NCI-H774 (cell line): ENCODE measurements at regions not wholly inside any gene's neighbourhood (a gene's known extent, or its start where the extent isn't known, plus 50 kb on each side); places are given as distances from the start of the nearest gene placed in this dataset.

Experiments used
- DNase-seq: peaks from one replicate; lab custom pipeline; 2025; lab: John Stamatoyannopoulos, UW

- DNase-seq = no peak
Observed at GRCh38 chr4:66693694-66694093, 851.6 kb downstream of the CENPC start.

- DNase-seq = no peak
Observed at GRCh38 chr4:66691101-66691500, 854.2 kb downstream of the CENPC start.

- DNase-seq = no peak
Observed at GRCh38 chr4:66688674-66689073, 856.6 kb downstream of the CENPC start.

- DNase-seq = no peak
Observed at GRCh38 chr4:66687459-66687858, 857.8 kb downstream of the CENPC start.

DNA sequence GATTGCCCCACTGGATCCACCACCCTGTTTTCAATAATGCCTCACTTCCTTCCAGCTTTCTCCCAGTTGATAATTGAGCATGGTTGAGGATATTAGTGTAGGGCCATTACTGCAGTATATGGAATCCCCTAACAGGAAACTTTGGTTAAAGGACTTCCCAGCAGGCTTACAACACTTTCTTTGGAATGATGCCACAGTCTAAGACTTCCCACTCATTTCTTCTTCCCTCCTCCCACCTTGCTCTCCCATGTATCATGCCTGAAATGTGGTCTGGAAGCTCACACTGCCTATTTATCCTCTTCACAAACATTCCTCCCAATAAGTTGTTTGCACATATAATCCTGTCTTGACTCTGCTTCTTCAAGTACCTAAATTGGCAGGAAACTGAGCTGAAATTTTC, 863.3 kb downstream of the CENPC start:
- no peak for DNase-seq

GRCh38 chr4:66667249-66667648, 878.1 kb downstream of the CENPC start:
- DNase-seq = no peak

GRCh38 chr4:66662620-66663019, 882.7 kb downstream of the CENPC start:
- no peak for DNase-seq

DNA sequence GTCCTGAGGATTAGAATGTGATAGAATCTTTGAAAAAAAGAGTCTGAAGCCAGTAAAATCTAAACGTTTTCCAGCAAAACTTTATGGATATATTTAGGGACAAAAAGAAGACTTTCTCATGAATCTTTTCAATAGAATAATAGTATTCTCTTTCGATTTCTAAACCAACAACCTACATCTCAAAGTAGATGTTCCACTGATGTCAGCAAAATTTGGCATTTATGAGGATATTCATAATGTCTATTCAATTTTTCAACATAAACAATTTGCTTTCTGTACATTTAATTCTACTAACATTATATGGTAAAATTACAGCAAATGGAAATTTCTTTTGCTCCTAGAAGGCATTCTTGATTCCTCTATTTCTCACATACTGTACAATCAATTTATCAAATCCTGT, 886.5 kb downstream of the CENPC start:
- no peak for DNase-seq

DNA sequence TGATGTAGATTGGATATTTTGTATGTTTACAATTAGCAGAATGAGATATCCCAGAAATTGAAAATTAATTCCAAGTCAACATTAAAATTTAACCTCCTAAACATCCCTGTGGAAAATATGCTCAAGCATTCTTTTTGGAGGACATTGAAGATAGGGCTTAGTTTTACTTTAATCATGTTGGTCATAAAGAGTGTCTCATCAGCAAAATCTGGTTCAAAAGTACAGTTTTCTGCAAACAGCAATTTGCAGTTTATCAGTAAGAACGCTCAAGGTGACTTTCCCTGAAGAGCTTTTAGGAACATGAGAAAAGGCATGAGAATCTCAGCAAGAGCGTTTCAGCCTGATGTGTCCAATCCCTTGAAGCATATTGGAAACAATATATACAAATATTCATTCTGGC, 889.8 kb downstream of the CENPC start:
- no peak for DNase-seq

DNA sequence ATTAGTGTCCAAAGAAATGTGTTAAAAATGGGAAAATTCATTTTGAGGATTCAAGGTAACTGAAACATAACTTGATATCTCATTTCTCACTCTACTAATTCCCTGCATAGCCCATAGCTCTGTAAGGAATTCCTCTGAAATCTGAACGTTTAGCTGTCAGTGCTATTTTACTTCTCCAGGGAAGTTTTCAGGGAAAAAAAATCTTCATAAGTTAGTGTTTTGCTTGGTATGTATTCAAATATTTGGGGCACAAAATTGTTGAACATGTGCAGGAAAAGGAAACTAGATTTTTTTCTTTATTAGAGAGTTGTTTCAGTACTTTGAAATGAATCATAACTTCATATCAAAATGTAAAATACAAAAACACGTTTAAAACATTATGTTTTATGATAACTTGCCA, 891.4 kb downstream of the CENPC start:
- no peak for DNase-seq

GRCh38 chr4:66649236-66649635, 896.1 kb downstream of the CENPC start:
- no peak for DNase-seq

DNA sequence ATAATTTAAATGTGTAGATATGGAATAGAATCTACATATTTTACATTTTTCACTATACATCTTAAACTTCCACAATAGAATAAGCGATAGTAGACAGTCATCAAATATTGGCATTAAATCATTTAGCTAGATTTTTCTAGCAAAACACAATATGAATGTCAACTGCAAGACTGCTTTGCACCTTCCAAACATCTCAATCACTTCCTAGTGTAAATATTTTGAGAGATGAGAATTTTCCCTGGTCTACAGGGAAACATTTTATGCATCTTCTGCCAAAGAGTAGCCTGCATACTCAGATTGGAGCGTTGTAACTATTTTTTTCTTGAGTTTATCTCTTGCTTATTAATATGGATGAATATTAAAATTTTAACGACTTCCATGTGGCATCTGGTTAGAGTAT, 897.4 kb downstream of the CENPC start:
- no peak for DNase-seq

DNA sequence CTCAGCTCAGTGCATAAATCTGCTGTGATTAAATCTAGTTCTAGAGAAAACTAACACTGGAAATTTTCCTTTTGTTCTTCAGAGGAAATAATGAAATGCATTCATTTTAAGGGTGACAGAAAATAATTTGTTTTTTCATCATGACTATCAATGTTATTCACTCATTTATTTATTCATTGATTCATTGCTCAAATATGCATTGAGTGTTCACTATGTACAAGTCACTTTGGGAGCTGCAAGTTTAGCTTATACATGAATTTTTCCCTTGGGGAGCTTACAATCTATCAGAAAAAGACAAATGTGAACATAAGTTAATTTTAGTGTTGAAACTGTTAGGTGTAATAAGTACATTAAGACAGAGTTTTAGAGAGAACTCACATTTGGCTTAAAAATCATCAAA, 897.8 kb downstream of the CENPC start:
- no peak for DNase-seq

GRCh38 chr4:66640233-66640990, 904.9 kb downstream of the CENPC start:
- no peak for DNase-seq

DNA sequence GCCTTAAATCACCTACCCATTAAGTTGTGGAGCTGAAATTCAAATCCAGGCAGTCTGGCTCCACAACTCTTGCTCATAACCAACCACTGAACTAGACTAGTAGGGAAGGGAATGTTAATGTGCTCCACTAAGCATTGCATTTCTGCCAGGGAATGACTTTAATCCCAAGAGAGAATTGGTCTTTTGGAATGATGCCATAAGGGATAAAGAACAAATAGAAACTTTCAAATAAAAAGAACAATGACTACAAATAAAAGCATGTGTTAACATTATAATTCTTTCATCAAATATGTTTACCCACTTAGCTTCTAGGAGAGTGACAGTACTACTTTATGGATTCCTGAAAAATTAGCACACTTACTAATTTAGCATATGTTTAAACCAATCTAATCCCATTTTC, 905.9 kb downstream of the CENPC start:
- no peak for DNase-seq

DNA sequence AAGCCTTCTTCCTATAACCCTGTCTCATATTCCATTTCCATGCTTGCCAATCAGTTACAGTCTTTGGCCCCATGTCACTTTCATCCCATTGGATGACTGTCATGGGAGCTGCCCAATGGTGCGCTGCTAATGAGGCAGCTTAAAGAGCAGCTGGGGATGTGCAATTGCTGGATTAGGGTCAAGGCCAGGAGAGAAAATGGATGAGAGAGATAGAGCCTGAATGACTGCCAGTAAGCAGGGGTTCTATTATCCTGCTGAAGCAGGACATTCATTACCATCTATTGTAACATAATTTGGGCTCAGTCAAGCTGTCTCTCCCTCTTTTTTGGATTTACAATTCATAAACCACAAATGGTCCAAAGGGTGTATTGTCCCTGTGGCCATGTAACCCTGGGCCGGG, 909.0 kb downstream of the CENPC start:
- no peak for DNase-seq

DNA sequence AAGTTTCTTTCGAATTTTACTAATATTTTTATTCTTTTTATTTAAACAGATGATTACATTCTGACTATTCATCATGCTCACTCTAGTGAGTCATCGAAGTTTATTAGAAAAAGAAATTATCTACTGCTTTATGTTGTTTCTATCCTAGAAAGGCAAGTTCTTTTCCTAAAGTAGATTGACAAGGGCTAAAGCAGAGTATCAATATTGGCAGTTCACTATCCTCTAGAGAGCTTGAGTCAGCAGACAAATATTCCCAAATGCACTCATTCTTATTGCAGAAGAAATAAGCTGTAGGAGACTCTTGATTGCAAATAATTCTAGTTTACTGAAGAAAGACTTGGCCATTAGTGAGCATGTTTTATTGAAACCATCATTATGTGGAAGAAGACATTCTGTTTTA, 911.8 kb downstream of the CENPC start:
- no peak for DNase-seq

DNA sequence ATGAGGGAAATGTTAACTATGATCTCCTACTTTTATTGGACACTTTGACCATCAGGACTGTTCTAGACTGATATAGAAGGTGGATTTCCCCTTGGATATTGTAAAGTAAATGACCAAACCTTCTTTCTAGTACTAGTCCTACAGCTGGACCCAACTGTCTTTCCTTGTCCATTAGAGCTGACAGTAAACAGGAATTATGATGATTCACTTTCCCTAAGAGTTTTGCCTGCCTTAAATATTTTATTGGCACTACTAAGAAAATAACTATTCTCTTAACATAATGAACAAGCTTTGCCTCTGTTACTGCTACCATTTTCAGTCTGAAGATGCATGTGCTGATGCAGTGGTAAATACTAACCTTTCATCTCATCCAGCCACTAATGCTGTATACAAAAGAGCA, 915.4 kb downstream of the CENPC start:
- no peak for DNase-seq

DNA sequence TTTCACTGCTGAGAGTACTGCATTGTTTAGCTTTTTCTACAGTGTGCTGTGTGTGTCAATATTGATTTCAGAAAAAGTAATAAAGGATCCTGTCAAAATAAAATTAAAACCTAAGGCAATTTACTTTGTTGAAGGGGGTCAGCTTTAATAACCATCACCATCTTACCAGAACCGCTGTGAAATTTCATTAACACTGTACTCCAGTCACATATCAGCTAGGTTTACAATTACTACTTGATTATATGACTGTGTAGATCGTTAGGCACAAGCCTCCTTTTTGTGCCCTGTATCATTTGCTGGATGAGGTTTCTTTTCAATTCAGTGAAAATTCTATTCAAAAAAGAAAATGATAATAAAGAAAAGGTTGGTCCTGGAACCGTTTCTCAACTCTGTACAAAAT, 917.2 kb downstream of the CENPC start:
- peak; percentile 13 for DNase-seq

- DNase-seq = no peak
Observed at GRCh38 chr4:66625480-66625879, 919.8 kb downstream of the CENPC start.

DNA sequence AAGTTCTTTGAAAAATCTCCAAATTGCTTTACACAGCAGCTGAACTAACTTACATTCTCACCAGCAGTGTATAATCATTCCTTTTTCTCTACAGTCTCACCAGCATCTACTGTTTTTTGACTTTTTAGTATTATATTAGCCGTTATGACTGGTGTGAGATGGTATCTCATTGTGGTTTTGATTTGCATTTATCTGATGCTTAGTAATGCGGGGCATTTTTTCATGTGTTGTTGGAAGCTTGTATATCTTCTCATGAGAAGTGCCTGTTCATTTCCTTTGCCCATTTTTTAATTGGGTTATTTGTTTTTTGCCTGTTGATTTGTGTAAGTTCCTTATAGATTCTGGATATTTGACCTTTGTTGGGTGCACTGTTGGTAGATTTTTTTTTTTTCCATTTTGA, 931.7 kb downstream of the CENPC start:
- DNase-seq = no peak

DNA sequence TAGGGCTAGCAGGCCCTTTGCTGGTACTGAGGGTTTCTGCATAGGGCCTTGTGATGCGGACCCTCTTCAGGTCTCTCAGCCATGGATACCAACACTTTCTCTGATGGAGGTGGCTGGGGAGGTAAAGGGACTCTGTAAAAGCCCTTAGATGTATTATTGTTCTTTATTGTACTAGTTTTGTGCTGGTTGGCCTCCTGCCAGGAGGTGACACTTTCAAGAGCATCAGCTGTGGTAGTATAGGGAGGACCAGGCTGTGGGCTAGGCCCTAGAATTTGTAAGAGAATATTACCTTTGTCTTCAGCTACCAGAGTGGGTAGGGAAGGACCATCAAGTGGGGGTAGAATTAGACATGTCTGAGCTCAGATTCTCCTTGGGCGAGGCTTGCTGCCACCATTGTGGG, 936.3 kb downstream of the CENPC start:
- no peak for DNase-seq

- DNase-seq = no peak
Observed at GRCh38 chr4:66606908-66607307, 936.6 kb upstream of the EPHA5 start.

DNA sequence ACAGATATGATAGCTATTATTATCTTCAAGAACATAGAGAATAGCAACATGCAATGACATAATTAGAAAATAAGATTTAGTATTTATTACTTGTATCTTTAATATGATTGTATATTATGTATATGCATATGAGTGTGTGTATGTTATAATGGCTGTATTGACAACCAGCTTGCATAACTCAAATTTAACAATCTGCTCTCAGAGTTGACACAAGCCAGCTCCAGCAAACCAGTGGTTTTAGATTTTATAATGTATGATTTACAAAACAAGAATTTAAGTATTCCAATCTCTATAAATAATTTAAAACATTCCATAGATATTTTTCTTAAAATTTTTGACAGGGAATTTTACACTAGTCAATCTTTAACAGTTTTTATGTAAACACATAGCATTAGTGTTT, 935.9 kb upstream of the EPHA5 start:
- DNase-seq = no peak

GRCh38 chr4:66604192-66604591, 933.9 kb upstream of the EPHA5 start:
- no peak for DNase-seq
